ENCODE measurements at regions not wholly inside any gene's neighbourhood (a gene's known extent, or its start where the extent isn't known, plus 50 kb on each side); places are given as distances from the start of the nearest gene placed in this dataset.

- H3K27ac ChIP-seq (replicated peaks) = no peak overlapping the region
- no peaks in the 10 kb centered on the region for H3K27me3 ChIP-seq (ENCODE audit: insufficient read depth, poor library complexity, severe bottlenecking)
- DNase-seq (ENCODE audit: low read depth in 1 of 2, low spot score in 1 of 2) = no peak
- no peak overlapping the region for H3K4me3 ChIP-seq (replicated peaks; ENCODE audit: insufficient read depth, low read length)
- TF ChIP-seq POLR2AphosphoS5 (IDR thresholded peaks at IDR 0.05; ENCODE audit: low read depth) (no peak), GABPA (IDR thresholded peaks at IDR 0.05; ENCODE audit: low read depth) (no peak), SPI1 (IDR thresholded peaks at IDR 0.05; ENCODE audit: borderline replicate concordance, low read depth) (no peak)
- TF ChIP-seq, protein P1, sequence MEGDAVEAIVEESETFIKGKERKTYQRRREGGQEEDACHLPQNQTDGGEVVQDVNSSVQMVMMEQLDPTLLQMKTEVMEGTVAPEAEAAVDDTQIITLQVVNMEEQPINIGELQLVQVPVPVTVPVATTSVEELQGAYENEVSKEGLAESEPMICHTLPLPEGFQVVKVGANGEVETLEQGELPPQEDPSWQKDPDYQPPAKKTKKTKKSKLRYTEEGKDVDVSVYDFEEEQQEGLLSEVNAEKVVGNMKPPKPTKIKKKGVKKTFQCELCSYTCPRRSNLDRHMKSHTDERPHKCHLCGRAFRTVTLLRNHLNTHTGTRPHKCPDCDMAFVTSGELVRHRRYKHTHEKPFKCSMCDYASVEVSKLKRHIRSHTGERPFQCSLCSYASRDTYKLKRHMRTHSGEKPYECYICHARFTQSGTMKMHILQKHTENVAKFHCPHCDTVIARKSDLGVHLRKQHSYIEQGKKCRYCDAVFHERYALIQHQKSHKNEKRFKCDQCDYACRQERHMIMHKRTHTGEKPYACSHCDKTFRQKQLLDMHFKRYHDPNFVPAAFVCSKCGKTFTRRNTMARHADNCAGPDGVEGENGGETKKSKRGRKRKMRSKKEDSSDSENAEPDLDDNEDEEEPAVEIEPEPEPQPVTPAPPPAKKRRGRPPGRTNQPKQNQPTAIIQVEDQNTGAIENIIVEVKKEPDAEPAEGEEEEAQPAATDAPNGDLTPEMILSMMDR (IDR thresholded peaks at IDR 0.05; ENCODE audit: insufficient read depth, low read length) = no peak
- TF ChIP-seq, protein P2, sequence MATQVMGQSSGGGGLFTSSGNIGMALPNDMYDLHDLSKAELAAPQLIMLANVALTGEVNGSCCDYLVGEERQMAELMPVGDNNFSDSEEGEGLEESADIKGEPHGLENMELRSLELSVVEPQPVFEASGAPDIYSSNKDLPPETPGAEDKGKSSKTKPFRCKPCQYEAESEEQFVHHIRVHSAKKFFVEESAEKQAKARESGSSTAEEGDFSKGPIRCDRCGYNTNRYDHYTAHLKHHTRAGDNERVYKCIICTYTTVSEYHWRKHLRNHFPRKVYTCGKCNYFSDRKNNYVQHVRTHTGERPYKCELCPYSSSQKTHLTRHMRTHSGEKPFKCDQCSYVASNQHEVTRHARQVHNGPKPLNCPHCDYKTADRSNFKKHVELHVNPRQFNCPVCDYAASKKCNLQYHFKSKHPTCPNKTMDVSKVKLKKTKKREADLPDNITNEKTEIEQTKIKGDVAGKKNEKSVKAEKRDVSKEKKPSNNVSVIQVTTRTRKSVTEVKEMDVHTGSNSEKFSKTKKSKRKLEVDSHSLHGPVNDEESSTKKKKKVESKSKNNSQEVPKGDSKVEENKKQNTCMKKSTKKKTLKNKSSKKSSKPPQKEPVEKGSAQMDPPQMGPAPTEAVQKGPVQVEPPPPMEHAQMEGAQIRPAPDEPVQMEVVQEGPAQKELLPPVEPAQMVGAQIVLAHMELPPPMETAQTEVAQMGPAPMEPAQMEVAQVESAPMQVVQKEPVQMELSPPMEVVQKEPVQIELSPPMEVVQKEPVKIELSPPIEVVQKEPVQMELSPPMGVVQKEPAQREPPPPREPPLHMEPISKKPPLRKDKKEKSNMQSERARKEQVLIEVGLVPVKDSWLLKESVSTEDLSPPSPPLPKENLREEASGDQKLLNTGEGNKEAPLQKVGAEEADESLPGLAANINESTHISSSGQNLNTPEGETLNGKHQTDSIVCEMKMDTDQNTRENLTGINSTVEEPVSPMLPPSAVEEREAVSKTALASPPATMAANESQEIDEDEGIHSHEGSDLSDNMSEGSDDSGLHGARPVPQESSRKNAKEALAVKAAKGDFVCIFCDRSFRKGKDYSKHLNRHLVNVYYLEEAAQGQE (IDR thresholded peaks at IDR 0.05; ENCODE audit: insufficient replicate concordance, low read depth) = no peak
Measured at GRCh38 chr5:153361735-153362409, 128.6 kb upstream of the GRIA1 start.

DNA sequence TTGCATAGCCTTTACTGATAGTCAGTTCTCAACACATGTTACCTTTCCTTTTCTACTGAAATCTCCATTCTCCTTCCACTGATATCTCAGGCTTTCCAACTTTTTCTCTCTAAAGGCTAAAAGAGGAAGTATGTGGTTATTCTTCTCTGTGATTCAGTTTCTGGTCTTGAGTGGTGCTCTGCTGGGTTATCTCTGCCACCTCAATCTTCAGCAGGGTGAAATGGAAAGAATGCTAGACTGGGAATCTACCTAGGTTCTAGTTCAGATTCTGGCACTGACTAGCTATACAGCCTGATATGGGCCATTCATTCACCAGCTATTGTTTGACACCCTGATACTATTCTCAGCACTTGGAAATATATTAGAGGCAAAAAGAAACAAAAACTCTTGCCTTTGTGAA is 124.9 kb upstream of the GRIA1 start:
- Histone ChIP-seq H3K27ac (replicated peaks) (no peak overlapping the region), H3K4me3 (replicated peaks; ENCODE audit: insufficient read depth, low read length) (no peak overlapping the region), H3K27me3 (ENCODE audit: insufficient read depth, poor library complexity, severe bottlenecking) (no peaks in the 10 kb centered on the region)
- no peak for DNase-seq (ENCODE audit: low read depth in 1 of 2, low spot score in 1 of 2)
- TF ChIP-seq GABPA (IDR thresholded peaks at IDR 0.05; ENCODE audit: low read depth) = no peak
- TF ChIP-seq, protein P2 (IDR thresholded peaks at IDR 0.05; ENCODE audit: insufficient replicate concordance, low read depth) = no peak
- no peak for TF ChIP-seq SPI1 (IDR thresholded peaks at IDR 0.05; ENCODE audit: borderline replicate concordance, low read depth)
- no peak for TF ChIP-seq POLR2AphosphoS5 (IDR thresholded peaks at IDR 0.05; ENCODE audit: low read depth)
- TF ChIP-seq, protein P1 (IDR thresholded peaks at IDR 0.05; ENCODE audit: insufficient read depth, low read length) = no peak

DNA sequence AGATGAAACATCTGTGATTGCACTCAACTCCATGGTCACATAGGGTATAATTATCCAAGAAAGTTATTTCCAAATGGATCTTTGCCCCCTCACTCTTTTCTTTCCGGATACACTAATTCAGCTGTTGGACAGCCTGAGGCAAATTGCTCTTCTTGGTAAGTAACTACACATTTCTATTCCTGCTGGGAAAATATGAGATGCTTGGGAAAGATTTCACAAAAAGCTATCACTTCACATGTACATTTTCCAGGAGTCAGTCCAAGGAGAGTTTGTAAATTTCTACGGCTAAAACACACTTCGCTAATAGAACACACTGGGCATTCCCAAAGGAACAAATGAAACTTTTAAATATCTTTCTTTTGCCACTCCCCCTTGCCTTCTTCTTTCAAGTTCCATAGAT is 123.0 kb upstream of the GRIA1 start:
- no peak for TF ChIP-seq SPI1 (IDR thresholded peaks at IDR 0.05; ENCODE audit: borderline replicate concordance, low read depth)
- TF ChIP-seq GABPA (IDR thresholded peaks at IDR 0.05; ENCODE audit: low read depth) = no peak
- TF ChIP-seq, protein P2 (IDR thresholded peaks at IDR 0.05; ENCODE audit: insufficient replicate concordance, low read depth) = no peak
- TF ChIP-seq, protein P1 (IDR thresholded peaks at IDR 0.05; ENCODE audit: insufficient read depth, low read length) = no peak
- TF ChIP-seq POLR2AphosphoS5 (IDR thresholded peaks at IDR 0.05; ENCODE audit: low read depth) = no peak
- no peak for DNase-seq (ENCODE audit: low read depth in 1 of 2, low spot score in 1 of 2)
- no peak overlapping the region for H3K27ac ChIP-seq (replicated peaks)
- H3K4me3 ChIP-seq (replicated peaks; ENCODE audit: insufficient read depth, low read length) = no peak overlapping the region
- no peaks in the 10 kb centered on the region for H3K27me3 ChIP-seq (ENCODE audit: insufficient read depth, poor library complexity, severe bottlenecking)
